Renal cortex interstitium (tissue), 11 donors: ENCODE measurements at regions not wholly inside any gene's neighbourhood (a gene's known extent, or its start where the extent isn't known, plus 50 kb on each side); places are given as distances from the start of the nearest gene placed in this dataset.

ENCODE experiments used
- DNase-seq, 11 donors: peaks; one replicate each; pipeline ENCODE4 v3.0.0-alpha.2; 2013; ENCODE audit warnings: low read depth in 9 of 11, low spot score in 4 of 11; ENCODE audit errors: extremely low read depth in 1 of 11

DNA sequence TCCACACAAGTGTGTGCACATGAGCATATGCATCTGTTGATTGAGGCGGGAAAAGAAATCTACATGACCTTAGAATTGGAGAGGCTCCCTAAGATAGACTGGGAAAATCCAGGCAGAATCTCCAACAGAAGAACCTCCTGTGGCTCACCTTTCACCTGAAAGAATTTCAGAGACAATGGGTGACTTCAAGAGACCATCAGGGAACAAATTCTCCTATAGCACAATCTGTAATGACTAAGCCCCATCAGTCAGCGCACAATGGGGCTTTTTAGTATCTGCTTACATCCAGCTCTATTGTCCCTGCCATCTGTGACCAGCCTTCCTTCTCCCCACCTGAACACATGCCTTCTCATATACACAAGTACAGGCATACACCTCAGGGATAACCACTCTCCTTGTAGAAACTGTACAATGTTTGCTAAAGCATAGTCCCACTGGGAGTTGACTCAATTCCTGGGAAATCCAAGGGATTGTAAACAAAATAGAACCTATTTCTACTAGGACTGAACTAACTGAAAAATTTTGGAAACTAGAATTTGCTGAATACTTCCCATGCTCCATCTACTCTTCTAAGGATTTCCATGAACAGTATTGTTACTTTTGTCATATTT, 150.8 kb upstream of the STXBP5 start:
- no peak for DNase-seq

DNA sequence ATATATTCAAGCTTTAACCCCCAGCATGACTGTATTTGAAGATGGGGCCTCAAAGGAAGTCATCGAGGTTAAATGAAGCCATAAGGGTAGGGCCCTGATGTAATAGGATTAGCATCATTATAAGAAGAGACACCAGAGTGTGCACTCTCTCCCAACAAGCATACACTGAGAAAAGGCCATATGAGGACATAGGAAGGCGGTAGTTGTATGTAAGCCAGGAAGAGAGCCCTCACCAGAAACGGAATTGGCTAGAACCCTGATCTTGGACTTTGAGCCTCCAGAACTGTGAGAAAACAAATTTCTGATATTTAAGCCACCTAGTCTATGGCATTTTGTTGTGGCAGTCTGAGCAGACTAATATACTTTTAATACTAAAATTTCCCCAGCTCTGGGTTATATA, 150.1 kb upstream of the STXBP5 start:
- DNase-seq = no peak

DNA sequence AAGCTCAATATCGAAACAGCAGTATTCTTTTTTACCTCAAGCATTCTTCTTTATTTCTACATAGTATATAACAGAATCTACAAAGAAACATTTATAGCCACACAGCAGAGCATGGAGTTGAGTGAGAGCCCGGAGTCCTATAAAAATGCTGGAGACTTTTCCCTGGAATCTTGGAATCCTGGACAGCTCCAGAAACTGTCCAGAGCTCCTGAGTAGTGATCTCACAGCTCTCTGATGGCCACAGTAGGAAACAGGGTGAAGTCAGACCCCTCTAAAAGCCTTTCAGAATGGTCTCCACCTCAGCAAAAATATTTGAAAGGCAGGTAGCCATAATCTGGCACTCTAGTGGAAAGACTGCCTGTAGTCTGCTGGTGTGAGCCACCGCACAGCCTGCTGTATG, 149.3 kb upstream of the STXBP5 start:
- no peak for DNase-seq

DNA sequence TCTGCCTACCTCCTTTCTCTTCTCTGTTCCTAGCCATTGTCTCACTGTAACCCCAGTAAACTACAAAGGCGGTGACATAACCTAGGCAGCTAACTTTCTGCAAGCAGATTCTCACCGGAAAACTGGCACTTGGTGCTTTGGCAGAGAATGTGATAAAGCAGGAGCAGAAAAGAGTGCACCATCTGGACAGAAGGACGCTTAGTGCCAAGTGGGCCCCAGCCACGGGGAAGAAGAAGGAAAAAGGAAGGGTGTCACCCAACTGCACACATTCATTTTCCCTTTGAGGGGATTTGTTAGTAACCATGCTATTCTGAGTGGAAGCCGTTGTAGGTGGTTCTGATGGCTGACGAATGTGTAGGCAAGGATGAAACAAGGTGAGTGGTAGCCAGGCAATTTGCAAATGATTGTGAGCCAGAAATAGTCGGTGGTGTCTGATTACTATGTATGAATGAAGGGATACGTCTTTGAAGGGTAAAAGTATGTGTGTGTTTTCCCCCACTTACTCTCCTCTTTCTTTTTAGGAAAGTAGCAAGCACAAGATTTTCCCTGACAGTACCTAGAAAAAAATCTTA, 148.3 kb upstream of the STXBP5 start:
- DNase-seq = no peak

DNA sequence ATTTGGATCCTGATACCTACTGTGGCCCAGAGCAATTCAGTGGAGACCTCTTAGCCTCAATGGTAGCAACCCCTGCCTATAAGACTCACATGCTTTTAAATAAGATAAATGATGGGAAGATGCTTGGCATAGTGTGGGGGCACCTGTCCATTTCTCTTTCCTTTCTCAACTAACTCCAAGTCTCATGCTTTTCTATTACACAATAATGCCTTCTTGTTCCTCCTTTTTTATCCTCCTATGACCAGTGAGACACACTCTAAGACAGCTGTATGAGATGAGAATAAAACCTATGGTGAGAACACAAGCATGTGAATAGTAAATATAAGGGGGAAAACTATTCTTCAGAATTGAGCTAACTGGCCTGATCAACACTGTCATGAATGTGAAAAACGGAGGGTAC, 147.0 kb upstream of the STXBP5 start:
- DNase-seq = no peak

DNA sequence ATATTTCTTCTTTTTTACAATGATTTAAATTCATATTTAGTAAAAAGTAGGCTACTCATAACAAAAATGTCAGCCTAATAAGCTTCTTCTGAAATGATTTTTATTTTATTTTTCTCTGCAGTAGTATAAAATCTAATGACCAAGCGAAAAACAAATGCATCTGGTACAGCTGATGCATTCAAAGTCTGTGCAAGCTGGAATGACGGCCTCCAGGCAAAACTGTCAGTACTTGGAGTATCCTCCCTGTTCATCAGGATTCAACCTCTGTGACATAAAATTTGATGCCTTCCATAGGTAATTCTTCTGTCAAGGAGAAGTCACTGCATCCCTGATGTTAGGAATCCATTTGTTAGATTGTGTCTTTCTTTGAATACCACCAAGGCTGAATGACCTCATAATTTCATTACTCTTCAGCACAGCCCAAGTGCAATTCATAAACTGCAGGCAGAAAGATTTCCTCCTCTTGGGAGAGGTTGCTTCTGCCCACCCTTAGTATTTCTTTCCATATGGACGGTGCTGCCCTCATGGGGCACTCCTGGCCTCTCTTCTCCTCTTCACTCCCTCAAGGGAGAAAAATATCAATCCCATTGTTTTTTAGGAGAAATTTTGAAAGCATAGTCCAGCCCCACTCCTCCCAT, 146.4 kb upstream of the STXBP5 start:
- no peak for DNase-seq

DNA sequence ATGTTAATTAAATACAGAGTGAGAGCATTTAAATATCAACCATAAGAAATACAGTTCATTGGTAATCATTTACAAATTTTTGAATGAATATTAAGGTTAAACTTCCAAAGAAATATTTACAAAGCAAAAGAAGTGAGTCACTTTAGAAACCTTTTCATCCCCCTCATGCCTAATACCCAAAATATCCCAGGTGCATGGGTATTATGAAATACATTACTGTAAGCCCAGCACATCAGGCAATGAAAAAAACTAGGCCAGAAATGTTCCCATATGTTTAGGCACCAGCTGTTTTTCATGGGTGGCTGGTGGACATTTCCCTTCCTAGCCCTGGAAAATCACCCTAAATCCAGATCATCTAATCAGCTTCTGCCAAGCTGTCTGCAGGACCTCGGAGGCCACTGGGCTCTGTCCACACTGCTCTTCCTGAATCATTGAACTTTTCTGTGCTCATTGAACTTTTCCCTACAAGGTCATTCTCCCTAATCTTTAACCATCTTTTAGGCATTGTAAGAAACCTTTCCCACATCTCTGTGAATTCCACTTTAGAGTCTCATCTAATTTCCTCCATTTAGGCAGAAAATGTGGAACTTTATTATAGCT, 145.3 kb upstream of the STXBP5 start:
- no peak for DNase-seq

DNA sequence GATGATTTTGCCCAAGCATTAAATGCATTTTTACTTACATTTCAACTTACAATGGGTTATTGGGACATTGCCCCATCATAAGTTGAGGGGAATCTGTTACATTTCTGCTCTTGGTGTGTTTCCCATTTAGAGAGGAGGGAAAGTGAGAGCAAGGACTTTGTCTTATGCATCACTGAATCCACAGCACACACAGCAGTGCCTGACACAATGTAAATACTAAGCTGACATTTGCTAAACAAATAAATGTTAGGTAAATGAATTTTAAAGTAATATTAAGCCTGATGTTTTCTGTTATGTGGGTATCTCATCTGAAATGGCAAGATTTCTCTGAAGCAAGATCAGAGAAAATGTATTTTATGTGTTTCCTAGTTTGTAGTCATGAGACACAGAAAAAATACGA, 143.6 kb upstream of the STXBP5 start:
- DNase-seq = no peak

DNA sequence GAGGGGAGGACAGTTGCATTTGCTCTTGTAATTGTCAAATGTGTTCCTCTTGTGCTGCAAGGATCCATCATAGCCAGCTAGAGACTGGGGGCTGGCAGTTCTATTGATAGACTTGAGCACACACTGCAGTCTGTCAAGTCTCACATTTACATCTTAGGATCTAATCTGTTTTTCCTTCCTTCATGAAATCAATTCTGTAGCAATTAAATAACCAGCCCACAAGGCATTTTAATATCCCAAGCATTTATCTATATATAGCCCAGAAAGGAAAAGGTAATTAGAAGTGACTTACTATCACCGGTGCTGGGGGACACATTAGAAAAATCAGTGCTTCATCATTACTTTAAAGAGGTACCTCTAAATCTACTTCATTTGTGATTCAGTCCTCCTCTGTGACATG, 143.0 kb upstream of the STXBP5 start:
- no peak for DNase-seq

DNA sequence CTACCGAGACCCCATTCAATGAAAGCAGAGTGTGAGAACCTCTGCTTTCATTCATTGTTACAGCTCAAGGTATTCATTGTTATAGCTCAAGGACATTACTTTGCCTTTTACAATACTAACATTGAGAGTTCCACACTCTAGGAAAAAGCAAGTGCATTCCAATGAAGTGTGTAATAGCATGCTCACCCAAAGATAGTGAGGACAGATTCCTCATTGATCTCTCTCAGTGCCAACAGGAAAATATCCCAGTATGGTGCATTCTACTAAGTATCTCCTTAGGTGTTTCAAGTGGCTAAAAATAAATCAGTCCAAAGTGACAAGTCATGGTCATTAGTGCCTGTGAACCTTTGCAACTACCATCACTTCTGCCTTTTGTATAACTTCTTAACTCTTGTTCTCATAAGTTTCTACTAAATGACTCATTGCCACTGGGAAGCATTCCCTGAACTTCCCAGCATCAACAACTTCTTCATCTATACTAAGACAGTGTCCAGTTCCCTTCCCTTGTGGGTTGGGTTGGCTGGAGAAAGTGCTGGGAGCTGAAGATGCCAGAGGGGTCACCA, 140.7 kb upstream of the STXBP5 start:
- no peak for DNase-seq

DNA sequence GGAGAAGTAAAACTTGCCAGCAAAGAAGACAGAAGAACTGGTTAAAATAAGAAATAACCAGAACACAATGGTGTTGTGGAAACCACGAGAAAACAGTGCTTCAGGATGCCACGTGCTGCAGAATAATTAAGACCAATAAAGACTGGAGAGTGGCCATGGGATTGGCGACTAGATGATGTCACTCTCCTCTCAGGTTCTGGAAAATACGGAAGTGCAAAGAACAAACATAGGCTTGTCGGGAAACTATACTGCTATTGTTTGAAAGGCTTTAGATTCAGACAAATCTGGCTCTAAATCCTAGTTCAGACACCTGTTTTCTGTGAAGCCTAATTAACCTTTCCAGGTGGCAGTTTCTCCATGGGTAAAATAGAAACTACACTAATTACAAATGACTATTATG, 138.4 kb upstream of the STXBP5 start:
- DNase-seq = no peak

DNA sequence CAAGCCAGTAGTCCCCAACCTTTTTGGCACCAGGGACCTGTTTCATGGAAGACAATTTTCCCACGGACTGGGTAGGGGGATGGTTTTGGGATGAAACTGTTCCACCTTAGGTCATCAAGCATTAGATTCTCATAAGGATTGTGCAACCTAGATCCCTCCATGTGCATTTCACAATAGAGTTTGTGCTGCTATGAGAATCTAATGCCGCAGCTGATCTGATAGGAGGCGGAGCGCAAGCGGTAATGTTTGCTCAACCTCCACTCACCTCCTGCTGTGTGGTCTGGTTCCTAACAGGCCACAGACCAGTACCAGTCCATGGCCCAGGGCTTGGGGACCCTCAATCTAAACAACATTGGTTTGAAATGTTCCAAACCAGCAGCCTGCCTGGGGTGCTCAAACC, 137.0 kb upstream of the STXBP5 start:
- DNase-seq = no peak

DNA sequence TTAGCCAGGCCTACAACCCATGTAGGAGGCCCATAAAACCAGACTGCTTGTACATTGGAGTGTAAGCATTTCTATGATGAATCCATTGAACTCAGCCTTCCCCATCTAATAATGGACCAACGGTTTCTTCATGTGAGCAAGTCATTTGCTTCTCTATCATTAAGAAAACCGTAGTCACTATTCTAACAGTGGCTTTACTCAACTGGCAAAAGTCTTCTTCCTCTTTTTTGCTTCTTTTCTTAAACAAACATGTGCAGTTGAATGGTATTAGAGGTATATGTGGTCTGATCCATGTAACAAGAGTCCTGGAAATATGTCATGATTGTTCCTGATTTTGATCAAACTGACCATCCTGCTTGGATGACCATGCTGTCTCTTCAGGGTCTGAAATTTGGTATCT, 132.4 kb upstream of the STXBP5 start:
- no peak for DNase-seq

DNA sequence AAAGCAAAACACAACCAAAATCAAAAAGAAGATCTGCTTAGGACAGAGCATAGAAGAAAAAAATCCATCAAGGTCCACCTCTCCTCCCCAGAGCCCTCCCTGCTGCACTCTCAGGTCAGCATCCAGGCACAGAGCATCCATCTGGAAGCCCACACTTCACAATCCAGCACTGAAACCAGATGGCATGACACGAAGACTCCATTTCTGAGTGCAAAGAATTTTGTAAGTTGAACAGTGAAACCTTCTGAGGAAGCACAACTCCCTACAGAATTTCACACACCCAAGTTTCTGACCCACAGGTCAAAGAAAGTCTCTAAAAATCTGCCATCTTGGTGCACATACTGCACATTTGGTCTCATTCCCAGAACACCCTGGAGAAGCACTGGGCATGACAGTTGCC, 128.8 kb upstream of the STXBP5 start:
- DNase-seq = no peak

DNA sequence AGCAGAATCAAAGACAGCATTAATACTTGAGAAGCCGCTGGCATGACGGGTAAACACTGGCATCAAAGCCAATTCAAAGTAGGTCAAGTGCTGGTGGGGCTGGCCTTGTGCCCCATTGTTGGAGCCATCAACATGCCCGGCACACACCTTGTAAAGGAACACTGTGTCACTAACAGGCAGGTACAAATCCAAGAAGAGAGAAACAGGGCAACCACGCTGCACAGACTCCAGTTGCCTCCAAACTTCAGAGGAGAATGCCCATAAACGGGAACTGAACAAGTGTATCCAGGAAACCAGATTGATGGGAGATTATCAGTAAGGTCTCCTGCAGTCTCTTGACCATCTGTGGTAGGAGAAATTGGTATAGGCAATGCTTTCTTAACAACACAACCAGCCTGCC, 127.0 kb upstream of the STXBP5 start:
- no peak for DNase-seq

DNA sequence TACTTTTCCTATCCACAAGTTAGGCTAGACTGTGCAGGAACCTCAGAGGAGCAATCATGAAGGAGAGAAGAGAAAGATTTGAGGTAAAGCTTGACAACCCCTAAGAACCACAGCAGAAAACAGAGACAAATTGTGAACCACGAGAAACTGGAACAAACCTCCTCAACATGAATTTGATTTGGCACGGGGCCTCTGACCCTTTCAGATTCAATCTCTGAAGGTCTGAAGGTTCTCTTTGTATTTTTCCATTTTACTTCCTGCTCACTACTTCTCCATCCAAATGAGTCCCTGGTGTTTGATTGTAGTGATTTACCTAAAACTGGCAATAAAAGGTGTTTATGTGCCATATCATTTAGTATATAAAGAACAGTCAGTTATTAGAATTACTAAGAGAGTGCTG, 126.1 kb upstream of the STXBP5 start:
- DNase-seq = no peak

DNA sequence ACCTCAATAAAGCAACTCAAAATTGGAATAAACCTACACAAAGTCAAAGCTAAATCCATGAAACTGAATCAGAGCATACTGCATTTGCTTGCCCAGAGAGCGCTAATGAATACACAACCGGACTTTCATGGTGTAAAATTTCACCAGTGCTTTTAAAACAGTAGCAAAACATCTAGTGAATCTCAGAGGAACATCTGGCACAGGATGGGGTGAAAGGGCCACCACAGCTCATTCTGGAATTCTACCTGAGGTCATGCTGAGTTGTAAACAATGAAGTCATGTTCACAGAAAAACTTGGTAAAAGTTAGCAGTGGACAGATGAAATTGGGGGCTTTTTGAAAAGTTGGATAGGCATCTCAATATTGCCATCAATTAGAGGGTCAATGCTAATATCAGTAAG, 125.6 kb upstream of the STXBP5 start:
- no peak for DNase-seq

DNA sequence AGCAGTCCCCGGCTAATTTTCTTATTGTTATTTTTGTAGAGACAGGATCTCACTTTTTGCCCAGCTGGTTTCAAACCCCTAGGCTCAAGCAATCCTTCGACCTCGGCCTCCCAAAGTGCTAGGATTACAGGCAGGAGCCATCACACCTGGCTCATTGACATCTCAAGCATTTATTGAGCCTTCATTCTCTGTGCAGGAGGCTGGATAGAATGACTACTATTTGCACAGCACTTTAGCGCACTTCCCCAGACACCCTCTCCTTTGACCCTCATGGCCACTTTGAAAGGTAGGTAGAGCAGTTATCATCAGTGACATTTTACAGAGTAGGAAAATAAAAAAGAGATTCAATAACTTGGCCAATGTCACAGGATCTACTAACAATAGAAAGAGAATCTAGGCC, 124.0 kb upstream of the STXBP5 start:
- DNase-seq = no peak

DNA sequence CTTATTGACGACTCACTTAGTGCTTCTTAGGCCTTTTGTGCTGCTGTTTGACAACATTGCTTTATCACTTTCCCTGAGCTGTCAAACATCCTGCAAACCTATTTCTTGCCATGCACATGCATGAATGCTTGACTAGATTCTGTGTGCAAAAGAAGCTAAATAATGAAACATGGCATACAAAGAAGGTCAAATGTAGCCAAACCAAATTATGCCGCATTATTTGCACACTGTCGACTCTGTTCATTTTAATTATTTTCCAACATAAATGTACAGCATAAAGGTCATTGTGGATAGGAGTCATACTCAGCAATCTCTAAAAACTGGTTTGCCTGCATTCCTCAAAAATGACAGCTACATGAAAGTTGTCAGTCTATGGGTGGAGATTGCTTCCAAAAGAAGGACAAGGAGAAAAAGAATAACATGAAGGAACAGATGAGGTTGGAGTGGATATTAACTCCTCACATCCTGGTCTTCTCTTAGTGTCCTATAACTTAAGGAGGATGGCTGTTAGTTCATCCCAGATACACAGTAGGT, 123.1 kb upstream of the STXBP5 start:
- DNase-seq = no peak

DNA sequence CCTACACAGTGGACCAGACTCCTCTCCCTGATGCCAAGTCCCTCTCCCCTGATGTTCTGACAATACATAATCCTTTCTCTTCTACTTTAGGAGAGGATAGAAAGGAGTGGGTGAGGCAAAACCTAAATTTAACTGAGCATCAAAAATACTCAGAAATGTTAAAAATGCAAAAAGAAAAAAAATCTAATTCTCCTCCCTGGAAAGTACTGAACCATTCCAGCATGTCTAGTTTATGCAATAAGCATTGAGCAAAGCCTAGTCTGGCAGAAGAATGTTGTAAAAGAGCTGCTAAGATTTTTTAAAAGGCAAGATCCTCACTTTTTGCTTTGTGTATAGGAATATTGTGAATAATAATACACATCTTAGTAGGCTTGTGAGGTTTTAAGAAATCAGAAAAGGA, 116.6 kb upstream of the STXBP5 start:
- no peak for DNase-seq
